Esophagus squamous epithelium (tissue), 4 donors: ENCODE measurements at regions not wholly inside any gene's neighbourhood (a gene's known extent, or its start where the extent isn't known, plus 50 kb on each side); places are given as distances from the start of the nearest gene placed in this dataset.

Experiments
- CTCF ChIP-seq, 6 experiments: fragments of 450-650 bp in 4 of 6; fragments of 200-600 bp in 2 of 6; sonication (generic) in 2 of 6; IDR thresholded peaks; one replicate each; pipeline ENCODE4 v1.5.1; 2016 to 2019; ENCODE audit warnings: antibody characterized with exemption in 6 of 6, mild to moderate bottlenecking in 4 of 6, moderate library complexity in 4 of 6
- POLR2A ChIP-seq, 4 donors: fragments of 450-650 bp; IDR thresholded peaks; one replicate each; pipeline ENCODE4 v1.6.1; 2017; ENCODE audit warnings: antibody characterized with exemption in 4 of 4, mild to moderate bottlenecking in 4 of 4, moderate library complexity in 3 of 4

DNA sequence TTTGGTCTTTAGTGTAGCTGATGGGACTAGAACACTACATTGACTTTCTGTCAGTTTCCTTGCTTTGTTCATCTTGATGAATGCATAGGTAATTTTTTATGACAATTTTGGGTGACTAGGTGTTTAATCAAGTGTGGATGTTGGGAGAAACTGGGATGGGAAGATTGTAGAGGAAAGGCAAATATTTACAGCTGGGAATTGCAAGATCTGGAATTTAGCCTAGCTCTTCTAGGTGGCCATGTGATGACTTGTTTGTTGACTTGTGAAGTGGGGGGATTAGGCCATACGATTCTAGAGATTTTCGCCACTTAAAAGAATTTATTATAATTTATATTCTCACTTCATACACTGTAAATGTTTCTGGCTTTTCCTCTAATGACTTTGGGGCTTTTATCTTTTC lies 480.3 kb upstream of the GOT2 start:
- no peak for TF ChIP-seq POLR2A (IDR thresholded peaks at IDR 0.05)
- TF ChIP-seq CTCF (IDR thresholded peaks at IDR 0.05) = no peak
